ENCODE measurements at regions not wholly inside any gene's neighbourhood (a gene's known extent, or its start where the extent isn't known, plus 50 kb on each side); places are given as distances from the start of the nearest gene placed in this dataset.
A peak's percentile ranks its signal among the peaks of the same experiment; 100 is the strongest.
"Not testable (repeated sequence)": the region's sequence is repeated elsewhere in the genome, so short reads cannot be mapped to it uniquely, and the experiment has no call there.

GRCh38 chr5:135145985-135146384 is 112.0 kb upstream of the PITX1 start (continued):
- TF ChIP-seq SP1 (IDR thresholded peaks at IDR 0.05) (no peak), SP1 (CRISPR knock-in tag; IDR thresholded peaks at IDR 0.05) (no peak)

- H3K79me2 ChIP-seq (ENCODE audit: insufficient read depth, low read length); in situ Hi-C loops (cut with HindIII; ENCODE audit: extremely low pct_ligation_motif_present, low pct_unique_long_range_greater_than_20kb); DNase-seq (ENCODE audit: low spot score); POLR2A ChIA-PET; intact Hi-C loops (cut with micrococcal nuclease; ENCODE audit: unreplicated experiment); H3K4me3 ChIP-seq (replicated peaks in 1 of 3; ENCODE audit: insufficient read depth in 1 of 3, low read depth in 2 of 3, low read length in 3 of 3); H3K9ac ChIP-seq (ENCODE audit: insufficient read depth, low read depth, low read length); H3K36me3 ChIP-seq (replicated peaks in 1 of 2; ENCODE audit: control insufficient read depth in 1 of 2, insufficient read depth in 2 of 2, low read length in 2 of 2); ATAC-seq; H3K9me3 ChIP-seq (ENCODE audit: low read length); H4K20me1 ChIP-seq (ENCODE audit: insufficient read depth, low read length); H2AFZ ChIP-seq (ENCODE audit: low read length); FAIRE-seq; CTCF ChIA-PET (ENCODE audit: low intra/inter-chr PET ratio, low total read pairs); BruUV-seq (replicated peaks); H3K27ac ChIP-seq (ENCODE audit: extremely low read length, insufficient read depth, low read length); H3K4me2 ChIP-seq (ENCODE audit: low read depth, low read length); H3K27me3 ChIP-seq (ENCODE audit: control insufficient read depth in 1 of 2, insufficient read depth in 2 of 2, low read length in 2 of 2): not testable (repeated sequence)
- peaks cover 51% of the 10 kb centered on the region for H3K4me1 ChIP-seq (ENCODE audit: insufficient read depth, low read length)
- 77% methylated on average over 4 of the region's 4 CpGs for WGBS (ENCODE audit: low lambda C conversion rate)
Observed at GRCh38 chr5:135143682-135144081, 109.7 kb upstream of the PITX1 start.

GRCh38 chr5:135141303-135142268 is 107.6 kb upstream of the PITX1 start:
- DNase-seq (ENCODE audit: low spot score), result peak; percentile 74
- intact Hi-C loops (cut with micrococcal nuclease; ENCODE audit: unreplicated experiment), result no loop called here
- Histone ChIP-seq H3K27me3 (ENCODE audit: control insufficient read depth in 1 of 2, insufficient read depth in 2 of 2, low read length in 2 of 2) (no peaks in the 10 kb centered on the region), H3K36me3 (replicated peaks in 1 of 2; ENCODE audit: control insufficient read depth in 1 of 2, insufficient read depth in 2 of 2, low read length in 2 of 2) (no peaks in the 10 kb centered on the region), H3K9me3 (ENCODE audit: low read length) (no peaks in the 10 kb centered on the region), H3K79me2 (ENCODE audit: insufficient read depth, low read length) (no peaks in the 10 kb centered on the region), H2AFZ (ENCODE audit: low read length) (no peak overlapping the region), H3K4me1 (ENCODE audit: insufficient read depth, low read length) (peaks cover 51% of the 10 kb centered on the region), H3K4me3 (replicated peaks in 1 of 3; ENCODE audit: insufficient read depth in 1 of 3, low read depth in 2 of 3, low read length in 3 of 3) (peak overlapping the region in 1 of 3 experiments; percentile 30; a peak in 2 of 6 replicates), H3K9ac (ENCODE audit: insufficient read depth, low read depth, low read length) (peak overlapping the region; percentile 34; the same call in 1 of the 2 replicates), H3K4me2 (ENCODE audit: low read depth, low read length) (peak overlapping the region; percentile 63), H3K27ac (ENCODE audit: extremely low read length, insufficient read depth, low read length) (no peak overlapping the region), H4K20me1 (ENCODE audit: insufficient read depth, low read length) (no peaks in the 10 kb centered on the region)
- BruUV-seq (replicated peaks), result no TSS peak
- 17% methylated on average over 8 of the region's 13 CpGs for WGBS (ENCODE audit: low lambda C conversion rate)
- in situ Hi-C loops (cut with HindIII; ENCODE audit: extremely low pct_ligation_motif_present, low pct_unique_long_range_greater_than_20kb), result no loop called here
- ATAC-seq, result peak; percentile 71
- ChIA-PET CTCF (ENCODE audit: low intra/inter-chr PET ratio, low total read pairs) (no interaction called here), POLR2A (interaction anchor here (0.9 to 2.4 kb wide), 2 partner anchors 9 to 15 kb away, joined by 3 to 18 read pairs; no protein-coding TSS in a partner anchor)
- peak; percentile 12 for FAIRE-seq
- TF ChIP-seq NR2F6 (IDR thresholded peaks at IDR 0.05) (peak; percentile 82), NR2F6 (CRISPR knock-in tag; IDR thresholded peaks at IDR 0.05) (peak; percentile 75), NR2C2 (CRISPR knock-in tag; IDR thresholded peaks at IDR 0.05; ENCODE audit: borderline replicate concordance) (peak; percentile 68), SP5 (CRISPR knock-in tag; IDR thresholded peaks at IDR 0.05; ENCODE audit: borderline replicate concordance, low read depth) (peak; percentile 82; the same call in 1 of the 2 replicates), TARDBP (CRISPR knock-in tag; IDR thresholded peaks at IDR 0.05) (no peak), GFI1 (CRISPR knock-in tag; IDR thresholded peaks at IDR 0.05; ENCODE audit: borderline replicate concordance) (peak; percentile 57; the same call in 1 of the 2 replicates), REPIN1 (CRISPR knock-in tag; IDR thresholded peaks at IDR 0.05; ENCODE audit: borderline replicate concordance, low read depth) (no peak), FOXA1 (IDR thresholded peaks at IDR 0.05) (no peak), FOXA1 (CRISPR knock-in tag; IDR thresholded peaks at IDR 0.05) (peak; percentile 78), PAXIP1 (CRISPR knock-in tag; conservative IDR thresholded peaks at IDR 0.05) (peak; percentile 50), PHF5A (CRISPR knock-in tag; IDR thresholded peaks at IDR 0.05; ENCODE audit: low read depth, unreplicated experiment) (no peak), TBX3 (IDR thresholded peaks at IDR 0.05; ENCODE audit: borderline replicate concordance) (peak; percentile 59; the same call in 1 of the 2 replicates)

Data from HepG2 (cell line).